ENCODE measurements at regions not wholly inside any gene's neighbourhood (a gene's known extent, or its start where the extent isn't known, plus 50 kb on each side); places are given as distances from the start of the nearest gene placed in this dataset.
"Not testable (repeated sequence)": the region's sequence is repeated elsewhere in the genome, so short reads cannot be mapped to it uniquely, and the experiment has no call there.

DNA sequence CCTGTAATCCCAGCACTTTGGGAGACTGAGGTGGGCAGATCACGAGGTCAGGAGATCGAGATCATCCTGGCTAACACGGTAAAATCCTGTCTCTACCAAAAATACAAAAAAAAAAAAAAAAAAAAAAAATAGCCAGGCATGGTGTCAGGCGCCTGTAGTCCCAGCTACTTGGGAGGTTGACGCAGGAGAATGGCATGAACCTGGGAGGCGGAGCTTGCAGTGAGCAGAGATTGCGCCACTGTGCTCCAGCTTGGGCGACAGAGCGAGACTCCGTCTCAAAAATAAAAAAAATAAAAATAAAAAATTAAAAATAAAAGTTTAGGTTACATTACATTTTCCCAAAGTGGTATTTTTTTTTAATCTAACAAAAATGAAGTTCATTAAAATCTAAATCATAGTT, 218.1 kb upstream of the TMEFF2 start:
- TF ChIP-seq, protein P1, sequence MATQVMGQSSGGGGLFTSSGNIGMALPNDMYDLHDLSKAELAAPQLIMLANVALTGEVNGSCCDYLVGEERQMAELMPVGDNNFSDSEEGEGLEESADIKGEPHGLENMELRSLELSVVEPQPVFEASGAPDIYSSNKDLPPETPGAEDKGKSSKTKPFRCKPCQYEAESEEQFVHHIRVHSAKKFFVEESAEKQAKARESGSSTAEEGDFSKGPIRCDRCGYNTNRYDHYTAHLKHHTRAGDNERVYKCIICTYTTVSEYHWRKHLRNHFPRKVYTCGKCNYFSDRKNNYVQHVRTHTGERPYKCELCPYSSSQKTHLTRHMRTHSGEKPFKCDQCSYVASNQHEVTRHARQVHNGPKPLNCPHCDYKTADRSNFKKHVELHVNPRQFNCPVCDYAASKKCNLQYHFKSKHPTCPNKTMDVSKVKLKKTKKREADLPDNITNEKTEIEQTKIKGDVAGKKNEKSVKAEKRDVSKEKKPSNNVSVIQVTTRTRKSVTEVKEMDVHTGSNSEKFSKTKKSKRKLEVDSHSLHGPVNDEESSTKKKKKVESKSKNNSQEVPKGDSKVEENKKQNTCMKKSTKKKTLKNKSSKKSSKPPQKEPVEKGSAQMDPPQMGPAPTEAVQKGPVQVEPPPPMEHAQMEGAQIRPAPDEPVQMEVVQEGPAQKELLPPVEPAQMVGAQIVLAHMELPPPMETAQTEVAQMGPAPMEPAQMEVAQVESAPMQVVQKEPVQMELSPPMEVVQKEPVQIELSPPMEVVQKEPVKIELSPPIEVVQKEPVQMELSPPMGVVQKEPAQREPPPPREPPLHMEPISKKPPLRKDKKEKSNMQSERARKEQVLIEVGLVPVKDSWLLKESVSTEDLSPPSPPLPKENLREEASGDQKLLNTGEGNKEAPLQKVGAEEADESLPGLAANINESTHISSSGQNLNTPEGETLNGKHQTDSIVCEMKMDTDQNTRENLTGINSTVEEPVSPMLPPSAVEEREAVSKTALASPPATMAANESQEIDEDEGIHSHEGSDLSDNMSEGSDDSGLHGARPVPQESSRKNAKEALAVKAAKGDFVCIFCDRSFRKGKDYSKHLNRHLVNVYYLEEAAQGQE (IDR thresholded peaks at IDR 0.05), result not testable (repeated sequence)
- TF ChIP-seq, protein P2, sequence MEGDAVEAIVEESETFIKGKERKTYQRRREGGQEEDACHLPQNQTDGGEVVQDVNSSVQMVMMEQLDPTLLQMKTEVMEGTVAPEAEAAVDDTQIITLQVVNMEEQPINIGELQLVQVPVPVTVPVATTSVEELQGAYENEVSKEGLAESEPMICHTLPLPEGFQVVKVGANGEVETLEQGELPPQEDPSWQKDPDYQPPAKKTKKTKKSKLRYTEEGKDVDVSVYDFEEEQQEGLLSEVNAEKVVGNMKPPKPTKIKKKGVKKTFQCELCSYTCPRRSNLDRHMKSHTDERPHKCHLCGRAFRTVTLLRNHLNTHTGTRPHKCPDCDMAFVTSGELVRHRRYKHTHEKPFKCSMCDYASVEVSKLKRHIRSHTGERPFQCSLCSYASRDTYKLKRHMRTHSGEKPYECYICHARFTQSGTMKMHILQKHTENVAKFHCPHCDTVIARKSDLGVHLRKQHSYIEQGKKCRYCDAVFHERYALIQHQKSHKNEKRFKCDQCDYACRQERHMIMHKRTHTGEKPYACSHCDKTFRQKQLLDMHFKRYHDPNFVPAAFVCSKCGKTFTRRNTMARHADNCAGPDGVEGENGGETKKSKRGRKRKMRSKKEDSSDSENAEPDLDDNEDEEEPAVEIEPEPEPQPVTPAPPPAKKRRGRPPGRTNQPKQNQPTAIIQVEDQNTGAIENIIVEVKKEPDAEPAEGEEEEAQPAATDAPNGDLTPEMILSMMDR (IDR thresholded peaks at IDR 0.05), result not testable (repeated sequence)
- not testable (repeated sequence) for TF ChIP-seq SMC3 (IDR thresholded peaks at IDR 0.05); RAD21 (conservative IDR thresholded peaks at IDR 0.05 in 1 of 2, IDR thresholded peaks at IDR 0.05 in 1 of 2); MAFK (IDR thresholded peaks at IDR 0.05; ENCODE audit: partially characterized antibody); CEBPB (IDR thresholded peaks at IDR 0.05); RFX5 (IDR thresholded peaks at IDR 0.05); POLR2A (IDR thresholded peaks at IDR 0.05; ENCODE audit: low read length); MAZ (IDR thresholded peaks at IDR 0.05; ENCODE audit: borderline replicate concordance, low read depth, low read length)
